AG08396 (cell line): ENCODE measurements at regions not wholly inside any gene's neighbourhood (a gene's known extent, or its start where the extent isn't known, plus 50 kb on each side); places are given as distances from the start of the nearest gene placed in this dataset.
A peak's percentile ranks its signal among the peaks of the same experiment; 100 is the strongest.

Experiments used
- DNase-seq: peaks from one replicate; pipeline ENCODE4 v3.0.0; 2012; ENCODE audit warnings: low spot score, mixed read lengths

DNA sequence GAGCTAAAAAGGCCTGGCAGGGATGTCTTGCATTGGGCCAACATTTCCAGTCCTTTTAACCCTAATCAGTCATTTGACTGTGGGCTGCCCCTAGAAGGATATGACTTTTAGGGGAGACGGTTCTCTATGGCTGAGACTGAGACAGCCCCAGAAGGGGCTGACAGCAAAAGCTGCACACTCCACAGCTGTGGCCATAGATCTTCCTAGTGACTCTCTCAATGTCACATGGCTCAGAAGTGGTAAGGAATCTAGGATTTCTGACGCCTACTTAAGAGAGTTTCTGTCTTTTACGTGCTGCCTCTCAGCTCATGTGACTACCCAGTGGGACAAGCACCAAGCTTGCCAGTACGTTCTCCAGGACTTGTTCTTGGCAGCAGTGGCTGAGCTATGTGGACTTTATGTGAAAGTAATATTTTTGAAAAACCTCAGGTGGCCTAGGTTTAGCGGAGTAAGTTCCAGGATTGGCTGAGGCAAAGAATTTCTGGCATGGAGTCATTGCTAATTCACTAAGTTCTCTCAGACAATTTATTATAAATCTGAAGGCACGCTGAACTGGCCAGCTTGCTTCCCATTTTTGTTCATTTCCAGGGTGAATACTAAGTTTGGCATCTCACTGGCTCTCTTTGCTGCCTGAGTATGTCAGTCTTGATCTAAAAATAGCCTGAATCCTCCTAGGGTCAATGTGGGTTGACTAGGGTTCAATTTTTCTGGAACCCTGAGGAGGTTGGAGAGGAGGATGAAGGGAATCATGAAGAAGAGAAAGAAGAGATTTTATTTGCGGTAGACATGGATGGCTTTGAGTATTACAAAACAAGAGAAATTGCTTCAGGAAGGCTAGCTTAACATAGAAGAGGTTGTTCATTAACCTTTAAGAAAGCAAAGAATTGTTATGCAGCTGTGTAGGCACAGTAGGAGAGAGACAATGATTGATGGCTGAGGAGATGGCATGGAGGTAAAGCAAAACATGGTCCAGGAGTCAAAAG, 271.8 kb downstream of the AEBP2 start:
- no peak for DNase-seq

DNA sequence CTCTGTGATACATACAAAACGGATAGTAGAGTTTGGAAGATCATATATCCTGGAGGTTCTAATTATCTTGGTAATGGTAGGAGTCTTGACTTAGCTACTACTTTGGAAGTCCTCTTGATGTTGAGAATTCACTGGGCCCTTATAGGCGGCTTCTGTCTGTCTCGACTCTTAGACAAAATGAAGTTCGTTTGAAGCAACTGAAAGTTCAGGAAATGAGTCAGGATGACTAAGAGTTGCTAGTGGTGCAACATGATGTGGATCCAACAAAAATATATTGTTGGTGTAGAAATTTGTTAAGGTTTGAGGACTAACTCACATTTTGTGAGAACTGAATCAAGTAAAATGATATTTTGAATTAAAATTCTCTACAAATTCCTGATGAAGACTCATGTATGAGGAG, 272.7 kb downstream of the AEBP2 start:
- peak; percentile 44 for DNase-seq

DNA sequence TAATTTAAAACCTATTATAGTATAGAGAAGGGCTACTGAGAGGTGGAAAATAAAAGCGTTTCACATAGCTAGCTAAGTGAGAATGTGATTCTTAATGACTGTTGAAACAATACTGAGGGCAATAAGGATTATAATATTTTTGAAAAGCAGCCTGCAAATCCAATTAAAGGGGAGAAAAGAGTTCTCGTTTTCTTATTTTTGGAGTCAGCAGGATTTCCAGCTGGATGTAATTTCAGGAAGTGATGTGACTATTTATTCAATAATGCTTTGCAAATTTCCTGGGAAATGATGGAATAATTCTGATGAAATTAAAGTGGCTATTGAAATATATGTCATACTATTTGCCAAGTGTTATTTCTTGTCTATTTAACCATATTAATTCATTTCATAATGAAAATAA, 279.1 kb downstream of the AEBP2 start:
- DNase-seq, result no peak

DNA sequence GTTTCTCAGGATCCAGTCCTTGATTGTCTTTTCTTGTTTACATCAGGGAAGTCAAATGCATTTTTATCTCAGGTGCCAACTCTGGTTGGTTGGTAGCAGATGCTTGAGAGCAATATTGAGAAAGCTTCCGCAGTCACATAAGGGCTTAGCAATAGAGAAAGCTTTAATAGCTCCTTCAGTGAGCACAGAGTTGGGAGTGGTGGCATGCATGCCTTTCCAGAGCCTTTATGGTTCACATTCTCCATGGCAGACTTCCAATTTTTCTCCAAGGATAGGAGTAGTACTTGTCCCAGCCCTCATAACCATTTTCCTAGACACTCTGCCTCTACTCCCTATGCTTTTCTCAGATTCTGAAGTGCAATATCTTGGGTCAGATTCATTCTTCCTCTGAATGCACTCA, 280.4 kb downstream of the AEBP2 start:
- no peak for DNase-seq

DNA sequence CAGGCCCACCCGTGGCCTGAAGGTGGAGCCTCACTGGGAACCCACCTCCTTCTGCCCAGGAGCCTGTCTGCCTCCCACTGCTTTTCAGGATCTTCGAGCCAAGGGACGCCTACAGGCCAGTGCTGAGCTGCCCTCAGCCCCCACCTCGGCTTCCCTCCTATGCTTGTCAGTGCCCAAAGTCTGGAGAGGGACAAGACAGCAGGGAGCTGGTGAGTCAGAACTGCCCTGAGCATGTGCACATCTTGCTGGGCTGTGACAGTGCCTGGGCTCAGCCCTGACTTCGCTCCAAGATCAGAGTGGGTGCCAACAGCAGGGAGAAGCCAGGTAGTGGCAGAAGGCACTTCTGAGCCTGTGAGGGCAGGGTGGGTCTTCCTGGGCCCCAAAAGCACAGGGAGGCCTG, 286.8 kb downstream of the AEBP2 start:
- no peak for DNase-seq

DNA sequence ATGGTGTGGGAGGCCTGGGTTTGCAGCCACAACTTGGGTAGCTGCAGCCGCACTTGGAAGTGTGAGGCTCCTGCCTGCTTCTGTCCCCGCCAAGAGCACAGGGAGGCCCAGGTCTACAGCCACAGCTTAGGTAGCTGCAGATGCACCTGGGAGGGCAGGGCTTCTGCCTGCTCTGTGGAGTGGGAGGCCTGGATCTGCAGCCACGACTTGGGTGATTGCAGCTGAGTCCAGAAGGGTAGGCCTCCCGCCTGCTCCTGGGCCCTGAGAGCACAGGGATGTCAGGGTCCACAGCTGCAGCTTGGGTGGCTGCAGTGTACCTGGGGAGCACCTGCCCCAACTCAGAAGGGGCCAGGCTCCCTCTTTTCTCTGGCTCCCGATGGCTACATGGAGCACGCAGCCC, 287.3 kb downstream of the AEBP2 start:
- no peak for DNase-seq

DNA sequence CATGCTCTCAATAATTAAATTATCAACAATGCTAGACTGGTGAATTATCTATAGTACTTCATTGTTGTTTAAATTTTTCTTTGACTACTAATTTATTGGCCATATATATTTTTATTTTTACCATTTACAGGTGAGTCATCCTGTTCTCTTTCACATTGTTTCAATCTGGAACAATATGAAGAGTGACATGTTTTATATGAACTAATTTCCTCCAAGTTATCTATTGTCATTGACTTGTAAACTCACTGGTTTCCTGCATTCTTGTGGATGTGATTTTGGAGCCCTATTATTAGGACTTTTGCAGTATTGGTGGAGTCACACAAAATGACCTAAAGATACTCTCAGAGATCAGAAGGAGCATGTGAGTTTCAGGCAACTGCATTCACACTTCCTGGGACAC, 297.7 kb downstream of the AEBP2 start:
- DNase-seq, result no peak

DNA sequence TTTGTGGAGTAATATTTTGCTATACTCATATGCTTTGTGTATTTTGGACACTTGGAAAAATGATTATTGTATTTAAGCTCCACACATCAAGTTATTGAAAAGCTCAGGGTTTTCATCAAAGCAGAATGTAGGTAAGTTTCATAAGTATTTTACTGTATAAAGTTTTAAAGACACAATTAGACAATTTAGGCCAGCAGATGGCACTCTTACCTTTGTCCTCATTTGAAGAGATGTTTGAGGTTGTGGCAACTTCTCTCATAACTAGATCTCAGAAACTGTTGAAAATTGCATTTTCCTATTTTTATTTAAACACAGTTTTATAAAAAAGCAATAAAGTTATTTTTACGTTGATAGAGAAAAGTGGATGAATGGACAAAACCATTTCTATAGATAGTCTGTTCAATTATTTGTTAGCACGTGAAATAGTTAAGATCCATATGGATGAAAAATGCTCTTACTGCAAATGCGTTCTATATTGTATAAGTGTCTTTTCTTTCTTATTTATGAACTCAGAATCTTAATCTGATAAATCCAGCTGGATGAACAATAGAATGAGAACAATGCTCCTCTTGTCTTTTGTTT, 300.0 kb downstream of the AEBP2 start:
- DNase-seq, result peak; percentile 30

DNA sequence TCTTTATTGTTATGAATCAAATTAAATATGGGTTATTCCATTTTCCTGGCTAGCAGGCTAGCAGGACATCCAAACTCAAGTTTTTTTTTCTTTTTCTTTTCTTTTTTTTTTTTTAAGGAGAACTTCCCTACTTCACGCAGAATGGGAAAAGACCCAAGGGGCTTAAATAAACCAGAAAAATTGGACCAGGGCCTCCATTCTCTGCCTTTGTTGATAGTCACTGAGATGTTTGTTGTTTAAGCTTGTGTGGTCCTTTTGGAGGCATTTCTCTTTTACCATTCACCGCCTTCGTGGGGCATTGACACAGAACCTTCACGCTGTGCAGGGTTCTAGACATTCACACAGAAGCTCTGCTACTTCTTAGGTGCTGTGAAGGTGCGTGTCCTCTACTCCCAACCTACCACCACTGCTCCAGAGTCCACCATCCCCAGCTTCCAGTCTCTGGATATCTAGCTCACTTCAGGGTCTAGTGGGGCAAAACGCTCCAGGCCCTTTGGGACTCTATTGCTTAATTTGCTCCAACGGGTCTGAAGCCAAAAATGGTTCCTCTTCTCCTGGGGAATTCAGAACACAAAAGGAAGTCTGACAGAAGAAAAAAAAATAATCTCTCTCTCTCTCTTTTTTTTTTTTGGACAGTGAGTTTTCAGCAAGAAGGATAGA, 301.3 kb downstream of the AEBP2 start:
- no peak for DNase-seq

DNA sequence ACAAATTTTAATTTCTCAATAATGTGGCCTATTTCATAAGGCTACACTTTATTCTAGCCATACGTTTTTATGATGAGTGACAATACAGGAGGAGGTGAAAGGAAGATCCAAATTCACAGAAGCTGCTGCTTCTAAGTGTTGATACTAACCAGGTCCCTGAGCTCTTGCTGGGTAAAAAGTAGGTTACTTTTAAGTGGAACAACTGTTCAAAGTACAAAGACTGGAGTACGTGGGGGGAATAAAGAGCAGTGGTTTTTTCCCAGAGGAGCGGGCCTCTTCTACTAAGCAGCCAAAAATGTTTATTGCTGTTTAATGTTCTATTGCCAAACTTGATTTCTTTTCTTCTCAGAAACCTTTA, 301.8 kb downstream of the AEBP2 start:
- DNase-seq, result no peak

DNA sequence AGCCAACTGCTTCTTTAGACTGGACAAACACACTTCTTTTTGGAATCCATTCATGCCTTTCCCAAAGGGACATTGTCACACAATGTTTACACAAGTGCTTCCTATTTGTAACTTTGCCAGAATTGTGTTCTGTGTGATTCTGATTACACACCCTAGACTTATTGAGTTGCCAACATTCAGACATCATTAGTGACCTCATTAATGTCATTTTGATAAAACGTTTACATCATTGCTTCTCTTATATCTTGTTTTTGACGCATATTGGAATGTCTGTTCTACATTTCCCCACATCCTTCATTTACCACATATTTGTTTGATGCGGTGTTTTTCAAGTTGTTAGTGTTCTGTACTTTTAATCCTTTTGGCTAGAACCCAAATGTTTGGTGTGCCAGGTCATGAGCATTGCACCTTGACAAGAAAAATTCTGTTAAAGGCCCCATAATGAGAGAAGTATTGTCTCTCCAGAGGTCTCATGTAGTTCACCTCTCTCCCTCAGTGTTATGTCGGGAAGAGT, 305.5 kb downstream of the AEBP2 start:
- peak; percentile 5 for DNase-seq

DNA sequence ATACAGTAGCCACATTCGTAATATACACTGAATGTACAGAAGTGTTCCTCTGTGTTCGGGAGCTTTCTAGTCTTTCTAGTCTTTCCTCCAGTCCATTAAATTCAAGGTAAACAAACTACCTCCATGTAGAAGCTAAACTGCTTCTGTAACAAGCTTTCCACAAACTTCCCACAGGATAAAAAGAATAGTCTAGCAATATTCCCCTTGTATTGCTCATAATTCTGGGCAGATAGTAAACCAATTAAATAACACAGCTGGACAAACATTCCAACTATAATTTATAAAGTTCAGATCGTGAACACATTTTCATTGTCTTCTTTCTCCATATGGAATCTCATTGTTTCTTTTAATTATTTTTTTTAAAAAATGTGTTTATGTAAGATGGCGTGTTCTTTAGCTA, 307.2 kb downstream of the AEBP2 start:
- DNase-seq, result no peak

DNA sequence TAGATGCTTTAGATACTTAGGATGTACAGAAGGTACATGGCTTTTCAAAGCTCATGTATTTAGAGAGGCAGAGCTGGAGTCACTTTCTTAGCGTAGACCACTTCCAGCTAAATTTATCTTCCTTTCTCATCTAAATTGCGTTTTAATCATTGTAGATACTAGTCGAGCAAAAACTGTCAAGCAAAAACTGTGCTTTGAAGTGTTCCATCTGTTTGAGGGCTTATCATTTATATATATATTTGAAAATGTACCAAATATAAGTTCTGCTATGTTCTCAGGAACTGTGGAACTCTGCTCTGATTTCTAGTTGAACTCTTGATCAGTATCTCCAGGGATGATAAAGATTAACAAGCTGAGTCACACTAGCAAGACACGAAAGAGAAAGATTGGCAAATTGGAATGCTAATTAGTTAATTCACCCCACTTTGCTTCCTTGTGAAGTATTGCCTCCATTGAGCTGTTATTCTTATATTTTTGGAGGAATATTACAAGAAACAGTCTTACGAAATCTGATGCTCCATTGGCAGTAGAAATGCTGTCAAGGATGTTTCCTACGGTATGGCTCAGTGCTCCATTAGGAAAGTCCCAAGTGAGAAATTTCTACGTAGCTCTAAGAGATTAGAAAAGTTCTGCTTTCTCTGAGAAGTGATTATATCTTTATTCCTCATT, 310.7 kb downstream of the AEBP2 start:
- no peak for DNase-seq

DNA sequence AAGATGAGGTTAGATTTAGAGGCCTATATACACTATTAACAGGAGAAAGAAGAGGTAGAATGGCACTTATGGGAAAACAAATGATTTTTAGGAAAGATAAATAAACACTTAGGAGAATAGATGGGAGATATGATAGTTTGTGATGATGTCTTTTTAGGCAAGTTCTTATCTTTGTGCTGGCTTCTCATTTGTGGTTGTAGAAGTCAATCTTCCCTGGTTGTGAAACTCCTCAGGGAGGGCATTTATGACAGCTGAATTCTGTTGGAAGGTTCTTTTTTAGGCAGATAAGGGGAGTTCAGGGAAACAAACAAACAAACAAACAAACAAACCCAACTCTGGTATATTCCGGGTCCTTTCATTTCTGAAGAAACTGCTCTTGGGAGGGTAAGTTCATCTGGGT, 311.8 kb downstream of the AEBP2 start:
- DNase-seq, result no peak

DNA sequence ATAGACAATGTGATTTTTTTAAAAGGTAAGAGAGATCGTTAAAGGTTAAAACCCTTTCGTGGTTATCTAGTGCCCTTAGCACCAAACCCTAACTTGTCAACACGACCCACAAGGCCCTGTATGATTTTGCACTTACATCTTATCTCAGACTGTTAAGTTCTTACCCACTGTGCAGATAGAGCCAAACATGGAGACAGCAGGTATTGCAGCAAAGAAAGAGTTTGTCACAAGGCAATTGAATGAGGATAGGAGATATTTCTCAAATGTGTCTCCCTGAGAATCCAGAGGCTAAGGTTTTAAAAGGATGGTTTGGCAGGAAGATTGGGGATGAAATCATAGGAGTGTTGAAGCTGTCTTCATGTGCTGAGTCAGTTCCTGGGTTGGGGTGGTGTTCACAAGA, 313.4 kb downstream of the AEBP2 start:
- DNase-seq, result no peak

DNA sequence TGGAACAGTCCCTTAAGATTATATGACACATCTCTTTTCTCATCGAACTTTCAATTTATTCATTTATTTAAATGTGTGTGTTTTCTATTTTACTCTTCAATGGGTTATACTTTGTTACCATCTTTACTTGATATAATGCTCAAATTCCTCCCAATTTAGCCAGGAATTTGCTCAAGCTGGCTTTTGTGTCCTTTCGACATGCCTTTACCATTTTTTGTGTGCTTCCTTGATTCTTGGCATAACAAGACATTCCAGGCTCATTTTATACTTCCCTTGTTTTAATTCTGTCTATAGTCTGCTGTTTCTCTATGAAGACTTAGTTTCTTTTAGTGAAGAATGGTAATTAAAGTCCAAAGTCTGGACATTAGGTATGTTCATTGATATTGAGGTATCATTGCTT, 315.8 kb downstream of the AEBP2 start:
- DNase-seq, result no peak

DNA sequence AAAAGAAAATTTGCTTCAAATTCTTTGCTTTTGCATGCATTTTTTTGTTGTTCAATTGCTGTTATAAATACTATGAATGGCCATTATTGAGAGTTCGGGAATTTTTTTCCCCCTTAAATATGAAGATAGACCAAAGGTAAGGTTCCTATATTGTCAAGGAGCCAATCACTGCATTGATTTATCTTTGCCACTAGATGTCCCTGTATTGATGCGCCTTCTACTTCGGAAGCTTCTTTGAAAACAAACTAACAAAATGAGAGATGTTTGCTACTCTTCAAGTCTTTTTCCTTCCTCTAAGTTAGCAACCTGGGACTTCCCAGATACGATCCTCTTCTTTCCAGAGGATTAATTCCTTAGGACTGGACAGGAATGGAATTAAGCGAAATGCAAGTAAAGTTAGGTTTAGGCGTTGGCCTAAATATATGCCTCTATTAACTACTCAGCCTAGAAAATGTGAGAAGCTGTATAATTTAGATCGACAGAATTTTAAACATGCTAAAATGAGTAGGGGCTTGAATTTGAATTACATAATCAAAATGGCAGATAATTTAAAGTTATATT, 318.1 kb downstream of the AEBP2 start:
- no peak for DNase-seq

DNA sequence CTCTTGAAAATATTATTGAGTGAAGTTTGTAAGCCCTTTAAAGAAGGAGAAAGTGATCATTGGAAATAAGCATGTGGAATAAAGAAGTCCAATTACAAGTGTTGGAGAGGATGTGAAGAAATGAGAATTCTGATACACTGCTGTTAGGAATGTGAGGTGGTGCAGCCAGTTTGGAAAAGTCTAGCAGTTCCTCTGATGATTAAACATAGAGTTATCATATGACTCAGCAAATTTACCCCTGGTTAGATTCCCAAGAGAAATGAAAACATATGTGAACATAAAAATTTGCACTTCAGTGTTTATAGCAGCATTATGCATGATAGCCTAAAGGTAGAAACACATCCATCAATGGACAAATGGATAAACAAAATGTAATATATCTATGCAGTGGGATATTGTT, 319.9 kb downstream of the AEBP2 start:
- no peak for DNase-seq

DNA sequence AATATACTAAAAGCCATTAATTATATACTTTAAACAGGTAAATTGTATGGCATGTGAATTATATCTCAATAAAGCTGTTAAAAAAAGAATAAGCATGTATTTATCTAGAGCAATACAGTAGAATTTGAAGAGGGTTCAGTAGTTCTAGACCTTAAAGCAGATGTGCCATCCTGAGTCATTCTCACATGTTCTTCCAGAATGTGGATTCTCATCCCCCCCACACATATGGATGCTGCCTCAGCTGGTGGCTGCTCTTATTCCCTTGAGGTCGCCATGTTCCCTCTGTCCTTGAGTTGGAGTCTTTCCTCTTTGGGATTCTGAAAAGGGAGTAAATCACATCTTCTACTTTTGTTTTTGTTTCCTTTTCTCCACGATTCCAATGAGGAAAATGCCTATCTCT, 321.3 kb downstream of the AEBP2 start:
- no peak for DNase-seq

DNA sequence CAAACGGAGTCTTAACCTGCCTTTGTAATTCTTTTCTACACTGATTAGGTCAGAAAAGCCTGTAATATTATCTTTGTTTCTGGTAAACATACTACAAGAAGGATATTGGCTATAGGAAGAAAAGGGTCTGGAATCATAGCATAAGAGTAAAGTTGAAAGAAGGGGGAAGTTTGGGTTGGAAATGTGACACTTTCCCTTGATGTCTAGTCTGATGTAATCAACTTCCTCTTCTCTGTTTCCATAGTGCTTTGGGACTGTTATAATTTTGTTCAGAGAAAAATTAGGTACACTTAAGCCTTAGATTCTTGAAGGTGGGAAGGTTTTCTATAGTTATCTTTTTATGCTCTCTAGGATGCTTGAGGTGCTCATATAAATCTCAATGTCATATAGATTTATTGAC, 322.2 kb downstream of the AEBP2 start:
- DNase-seq, result no peak

DNA sequence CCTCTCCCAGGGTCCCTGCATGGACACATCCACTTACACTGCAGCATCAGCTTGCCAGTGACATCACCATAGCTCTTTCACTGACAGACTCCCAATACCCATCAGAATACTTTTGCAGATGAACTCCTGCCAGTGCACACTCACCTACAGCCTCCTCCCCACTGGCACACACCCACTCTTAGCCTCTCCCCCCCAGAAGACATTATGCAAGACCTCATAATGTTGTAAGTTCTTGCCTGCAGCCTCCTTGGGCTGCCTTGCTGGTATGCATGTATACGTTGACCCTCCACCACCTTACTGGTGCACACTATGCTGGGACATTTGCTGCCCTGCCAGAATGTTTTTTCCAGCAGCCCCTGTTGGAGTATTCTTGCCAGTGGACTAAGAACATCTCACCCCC, 324.2 kb downstream of the AEBP2 start:
- no peak for DNase-seq

DNA sequence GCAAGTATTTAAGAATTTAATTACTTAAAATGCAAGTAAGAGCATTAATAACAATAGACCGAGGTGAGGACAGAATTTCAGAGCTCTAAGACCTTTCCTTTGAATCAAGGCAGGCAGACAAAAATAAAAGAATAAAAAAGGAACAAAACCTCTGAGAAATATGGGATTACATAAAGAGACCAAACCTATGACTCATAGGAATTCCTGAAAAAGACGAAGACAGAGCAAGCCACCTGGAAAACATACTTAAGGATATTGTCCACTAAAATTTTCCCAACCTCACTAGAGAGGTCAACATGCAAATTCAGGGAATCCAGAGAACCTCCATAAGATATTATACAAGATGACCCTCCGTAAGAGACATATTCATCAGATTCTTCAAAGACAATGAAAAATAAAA, 325.1 kb downstream of the AEBP2 start:
- DNase-seq, result no peak
